ENCODE measurements at regions not wholly inside any gene's neighbourhood (a gene's known extent, or its start where the extent isn't known, plus 50 kb on each side); places are given as distances from the start of the nearest gene placed in this dataset.
A peak's percentile ranks its signal among the peaks of the same experiment; 100 is the strongest.
"Not testable (repeated sequence)": the region's sequence is repeated elsewhere in the genome, so short reads cannot be mapped to it uniquely, and the experiment has no call there.

DNA sequence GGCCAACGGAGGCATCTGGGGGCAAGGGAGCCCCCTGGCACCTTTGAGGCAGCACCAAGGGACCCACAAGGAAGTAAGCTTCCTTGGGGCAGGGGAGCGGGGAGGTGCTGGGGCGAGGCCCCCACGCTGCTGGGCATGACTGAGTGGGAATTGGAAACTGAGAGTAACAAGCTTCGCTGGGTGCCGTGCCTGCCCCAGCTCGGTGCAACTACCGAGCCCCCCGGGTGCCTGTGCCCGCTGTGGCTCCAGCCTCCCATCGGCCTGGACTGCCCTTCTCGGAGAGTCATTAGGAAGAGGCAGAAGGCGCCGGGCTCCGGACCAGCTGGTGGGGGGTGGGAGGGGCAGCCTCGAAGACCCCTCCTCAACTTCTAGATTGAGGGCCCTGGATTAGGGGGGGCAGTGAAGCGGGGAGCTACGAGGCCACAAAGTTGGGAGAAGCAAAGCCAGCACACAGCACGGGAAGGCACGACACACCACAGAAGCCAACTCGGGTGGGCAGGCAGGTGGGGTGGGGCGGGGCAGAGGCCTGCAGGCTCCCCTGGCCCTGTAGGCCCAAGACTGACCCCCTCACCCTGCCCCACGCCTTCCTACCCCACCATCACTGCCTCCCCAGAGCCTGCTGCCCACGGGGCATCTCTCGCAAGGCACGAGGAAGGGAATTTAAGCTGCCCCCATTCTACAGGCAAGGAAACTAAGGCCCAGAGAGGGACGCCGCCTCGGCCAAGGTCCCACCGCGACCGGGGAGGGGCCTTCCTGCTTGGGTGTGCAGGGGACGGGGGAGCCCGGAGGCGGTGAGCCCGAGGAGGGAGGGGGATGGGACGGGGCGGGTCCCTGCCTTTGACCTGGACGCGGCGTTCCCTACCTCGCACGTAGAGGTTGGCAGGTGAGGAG, 83.2 kb downstream of the PTPRS start:
- no peak for DNase-seq

DNA sequence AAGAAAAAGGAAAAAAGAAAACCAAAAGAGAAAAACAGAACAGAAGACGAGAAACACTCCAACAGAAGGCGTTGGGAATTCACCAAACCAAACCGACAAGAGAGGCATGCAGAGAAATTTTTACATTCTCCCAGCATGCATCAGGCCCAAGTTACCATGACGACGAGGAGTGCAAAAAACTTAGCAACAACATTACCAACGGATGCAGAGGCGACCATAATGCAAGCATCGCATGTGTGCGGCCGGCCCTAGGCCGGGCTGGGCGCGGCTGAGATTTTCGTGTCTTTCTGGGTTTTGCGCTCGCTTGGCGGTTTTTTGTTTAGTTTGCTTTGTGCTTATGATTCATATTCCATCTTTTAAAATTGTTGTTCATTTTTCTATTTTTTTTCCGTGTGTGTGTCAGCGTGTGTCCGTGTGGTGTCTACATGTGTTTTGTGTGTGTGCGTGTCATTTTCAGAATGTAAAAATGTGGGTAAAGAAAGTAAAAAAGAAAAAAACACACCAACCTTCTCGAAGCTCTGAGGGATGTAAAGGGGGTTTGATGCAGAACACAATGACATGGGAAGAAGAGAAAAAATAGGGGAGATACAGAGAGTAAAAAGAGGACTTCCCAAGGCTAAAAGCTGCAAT, 84.9 kb downstream of the PTPRS start:
- no peak for DNase-seq

DNA sequence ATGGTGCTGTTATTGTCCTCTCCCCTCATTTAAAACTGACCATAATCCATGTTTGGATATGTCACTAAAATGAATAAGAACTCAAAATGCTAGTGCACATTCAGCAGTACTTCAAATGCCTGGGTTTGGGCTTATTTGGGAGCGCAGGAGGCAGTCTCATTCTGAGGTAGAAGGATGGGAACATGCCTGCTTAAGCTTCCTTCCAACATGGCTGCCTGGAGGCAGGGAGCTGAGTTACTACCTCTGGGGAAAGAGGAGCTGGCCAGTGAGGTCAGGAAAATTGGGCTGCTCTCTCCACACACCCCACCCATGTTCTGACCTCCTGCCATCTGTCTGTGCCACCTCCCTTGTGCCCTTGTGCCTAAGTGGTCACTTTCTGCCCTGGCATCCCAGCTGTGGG, 85.7 kb downstream of the PTPRS start:
- DNase-seq, result no peak

DNA sequence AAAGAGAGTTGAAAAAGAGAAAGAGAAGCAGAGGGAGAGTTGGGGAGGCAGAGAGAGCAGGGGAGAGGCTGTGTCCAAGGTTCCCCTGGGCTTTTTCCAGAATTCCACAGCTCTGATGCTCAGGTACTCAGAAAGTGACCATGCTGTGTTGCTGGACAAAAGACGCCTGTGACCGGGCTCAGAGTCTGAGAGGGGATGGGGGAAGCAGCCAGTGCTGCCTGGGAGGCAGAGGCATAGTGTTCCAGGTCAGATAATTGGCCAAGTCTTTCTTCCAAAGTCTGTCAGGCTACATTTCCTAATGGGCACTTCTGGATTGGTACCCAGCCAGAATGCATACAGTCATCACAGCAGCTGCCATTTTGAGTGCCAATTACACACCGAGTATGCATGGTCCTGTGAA, 86.1 kb downstream of the PTPRS start:
- DNase-seq, result no peak

DNA sequence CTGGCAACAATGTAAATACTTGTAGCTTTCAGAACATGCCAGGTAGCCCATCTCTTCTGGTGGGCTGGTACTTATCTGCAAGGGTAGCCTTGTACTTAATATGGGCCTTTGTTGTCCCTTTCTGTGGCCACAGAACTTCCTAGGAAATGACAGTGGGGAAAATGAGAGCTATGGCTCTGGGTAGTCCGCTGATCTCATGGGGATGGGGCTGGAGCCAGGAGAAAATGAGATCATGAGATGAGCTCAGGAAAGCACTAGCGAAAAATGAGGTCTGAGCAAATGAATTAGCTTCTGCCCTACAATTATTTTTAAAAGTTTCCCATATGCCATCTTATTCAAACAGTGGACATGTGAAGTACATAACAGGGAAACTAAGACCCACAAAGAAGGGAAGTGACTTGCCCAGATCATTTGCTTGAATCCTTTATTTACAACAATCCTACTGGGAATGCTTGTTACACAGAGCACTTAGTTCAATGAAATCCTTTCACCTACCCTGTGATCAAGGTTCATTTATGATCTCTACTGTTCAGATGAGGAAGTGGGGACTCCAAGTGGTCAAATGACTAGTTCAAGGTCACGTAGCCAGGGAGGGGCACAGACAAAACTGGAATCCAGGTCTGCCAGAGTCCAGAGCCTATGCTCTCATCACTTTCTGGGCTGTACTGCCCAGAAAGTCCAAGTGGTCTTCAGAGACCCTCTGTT, 87.1 kb downstream of the PTPRS start:
- DNase-seq, result no peak

DNA sequence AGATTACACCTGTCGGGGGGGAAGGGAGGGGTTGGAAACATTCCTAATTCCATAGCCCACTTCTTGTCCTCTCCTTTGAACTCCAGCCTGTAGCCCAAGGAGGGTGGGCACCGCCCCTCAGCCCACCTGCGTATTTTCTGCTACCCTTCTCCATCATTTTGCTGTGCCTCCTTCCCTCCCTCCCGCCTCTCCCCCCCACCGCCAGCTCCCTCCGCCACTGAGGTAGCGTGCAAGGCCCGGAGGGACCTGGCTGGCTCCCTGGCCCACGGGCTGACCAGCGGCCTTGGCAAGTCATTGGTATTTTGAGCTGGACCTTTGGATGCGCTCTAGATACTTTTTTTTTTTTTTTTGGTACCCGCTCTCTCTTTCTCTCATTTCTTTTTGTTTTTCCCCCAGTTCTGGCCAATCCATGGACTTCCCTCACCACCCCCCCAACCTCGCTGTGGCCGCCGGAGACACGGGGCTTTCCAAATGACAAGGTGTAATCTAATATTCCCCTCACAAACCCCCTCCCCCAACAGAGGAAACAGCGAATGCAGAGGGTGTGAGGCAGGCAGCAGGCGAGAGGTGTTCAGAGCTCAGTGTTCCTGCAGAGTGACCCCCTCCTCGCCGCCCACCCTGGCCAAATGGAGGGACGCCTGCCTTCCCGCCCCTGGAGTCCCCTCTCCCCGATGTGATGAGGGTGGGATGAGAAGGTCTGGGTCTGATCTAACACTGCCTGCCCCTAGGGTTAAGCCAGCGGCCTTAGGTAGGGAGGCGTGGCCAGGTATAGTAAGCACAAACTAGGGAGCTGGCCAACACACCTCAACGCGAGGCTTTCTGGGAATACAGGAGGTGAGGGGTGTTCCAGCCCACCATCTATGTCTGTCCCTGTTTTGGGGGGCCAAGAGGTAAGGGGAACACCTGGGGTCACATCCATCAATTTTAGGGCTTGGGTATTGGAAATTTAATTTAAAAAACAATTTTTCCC, 89.2 kb downstream of the PTPRS start:
- DNase-seq, result peak; percentile 41

DNA sequence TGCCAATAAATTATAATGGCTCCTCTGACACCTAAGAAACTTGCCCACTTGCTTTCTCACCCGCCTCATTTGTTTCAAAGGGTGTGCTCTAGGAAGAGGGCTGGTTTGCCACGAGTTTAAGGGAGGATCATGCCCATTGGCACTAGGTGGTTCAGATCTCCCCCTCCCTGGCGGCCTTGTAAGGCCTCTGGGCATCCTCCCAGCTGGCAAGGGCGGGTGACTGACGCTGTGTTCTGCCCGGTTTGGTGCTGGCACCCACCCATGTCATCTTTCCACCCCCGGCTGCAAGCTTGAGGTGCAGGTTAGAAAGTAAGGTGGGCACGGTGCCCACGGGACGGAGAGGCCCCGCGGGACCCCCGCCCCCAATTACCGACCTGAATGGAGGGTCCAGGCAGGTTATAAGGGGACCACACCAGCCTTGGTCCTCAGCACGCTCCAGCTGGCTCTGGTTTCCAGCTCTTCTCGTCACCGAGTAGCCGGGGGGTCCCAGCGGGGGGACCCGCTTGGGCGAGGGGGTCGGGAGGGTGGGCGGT, 90.4 kb downstream of the PTPRS start:
- DNase-seq, result no peak

DNA sequence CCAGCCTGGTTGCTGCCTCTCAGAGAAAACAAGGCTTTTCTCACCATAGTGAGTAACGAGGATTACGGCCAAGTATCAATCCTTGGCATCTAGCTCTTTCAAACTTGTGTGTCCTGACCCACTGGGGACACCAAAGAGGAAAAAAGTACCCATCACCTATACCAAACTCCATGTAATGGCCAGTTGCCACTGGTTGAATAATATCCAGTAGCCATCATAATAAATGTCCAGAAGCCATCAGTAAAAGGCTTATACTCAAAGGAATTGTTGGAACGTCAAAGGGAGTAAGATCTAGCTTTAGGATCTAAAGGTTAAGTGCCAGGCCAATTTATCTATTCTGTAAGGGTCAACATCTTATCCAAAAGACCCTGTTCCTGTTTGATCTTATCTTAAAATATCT, 91.1 kb downstream of the PTPRS start:
- DNase-seq, result no peak

DNA sequence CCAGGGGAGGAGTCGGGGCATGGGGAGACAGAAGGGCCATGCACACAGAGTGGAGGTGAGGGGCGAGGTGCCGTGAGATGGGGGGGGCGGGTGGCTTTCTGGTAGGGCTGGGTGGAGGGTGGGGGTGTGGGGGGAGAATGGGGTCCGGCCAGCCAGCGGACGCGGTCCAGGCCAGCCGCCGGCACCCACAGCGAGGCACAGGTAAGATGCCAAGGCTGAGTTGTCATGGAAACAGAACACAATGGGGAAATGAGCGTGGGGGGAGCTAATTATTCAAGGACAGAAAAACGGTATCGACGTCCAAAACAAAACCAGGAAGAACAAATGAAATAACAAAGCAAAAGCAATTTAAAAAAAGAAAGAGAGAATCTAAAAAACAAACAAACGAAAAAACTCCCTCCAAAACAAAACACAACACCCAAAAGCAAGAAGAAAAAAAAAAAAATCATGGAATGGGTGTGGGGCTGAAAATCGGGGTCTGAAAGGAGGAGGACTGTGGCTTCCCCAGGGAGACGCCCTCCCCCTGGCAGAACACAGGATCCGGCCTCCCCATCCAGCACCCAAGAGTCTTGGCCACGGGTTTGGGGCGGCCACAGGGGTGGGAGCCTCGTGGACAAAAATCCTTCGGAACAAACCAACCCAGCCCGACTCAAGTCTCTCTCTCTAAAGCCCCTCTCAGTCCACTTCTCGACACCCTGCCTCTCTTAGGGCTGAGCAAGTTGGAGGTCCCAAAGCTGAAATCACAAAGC, 92.5 kb downstream of the PTPRS start:
- DNase-seq, result no peak

DNA sequence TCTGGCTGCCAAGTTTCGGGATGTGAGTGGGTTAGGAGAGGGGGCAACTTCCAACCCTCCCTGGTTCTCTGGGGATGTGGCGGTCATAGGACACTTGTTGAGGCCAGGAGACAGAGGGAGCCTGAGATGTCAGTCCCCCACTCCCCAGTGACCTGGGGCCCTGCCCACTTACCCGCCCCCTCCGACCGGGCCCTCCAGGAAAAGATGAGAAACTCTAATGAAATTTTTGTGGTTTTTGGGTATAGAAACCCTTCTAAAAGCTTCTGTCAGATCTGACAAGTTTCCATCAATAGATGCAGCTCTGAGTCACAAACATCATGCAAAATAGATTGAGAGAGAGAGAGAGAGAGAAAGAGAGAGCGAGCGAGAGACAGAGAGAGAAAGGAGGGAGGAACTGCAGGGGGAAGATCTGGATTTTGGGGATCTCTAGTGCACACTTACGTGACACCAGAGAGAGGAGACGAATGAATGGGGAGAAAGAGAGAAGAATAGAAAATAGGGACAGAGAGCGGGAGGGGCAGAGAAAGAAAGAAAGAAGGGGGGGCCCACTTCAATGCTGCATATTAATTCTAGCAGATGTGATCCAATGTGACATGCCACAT, 94.0 kb downstream of the PTPRS start:
- DNase-seq, result no peak

DNA sequence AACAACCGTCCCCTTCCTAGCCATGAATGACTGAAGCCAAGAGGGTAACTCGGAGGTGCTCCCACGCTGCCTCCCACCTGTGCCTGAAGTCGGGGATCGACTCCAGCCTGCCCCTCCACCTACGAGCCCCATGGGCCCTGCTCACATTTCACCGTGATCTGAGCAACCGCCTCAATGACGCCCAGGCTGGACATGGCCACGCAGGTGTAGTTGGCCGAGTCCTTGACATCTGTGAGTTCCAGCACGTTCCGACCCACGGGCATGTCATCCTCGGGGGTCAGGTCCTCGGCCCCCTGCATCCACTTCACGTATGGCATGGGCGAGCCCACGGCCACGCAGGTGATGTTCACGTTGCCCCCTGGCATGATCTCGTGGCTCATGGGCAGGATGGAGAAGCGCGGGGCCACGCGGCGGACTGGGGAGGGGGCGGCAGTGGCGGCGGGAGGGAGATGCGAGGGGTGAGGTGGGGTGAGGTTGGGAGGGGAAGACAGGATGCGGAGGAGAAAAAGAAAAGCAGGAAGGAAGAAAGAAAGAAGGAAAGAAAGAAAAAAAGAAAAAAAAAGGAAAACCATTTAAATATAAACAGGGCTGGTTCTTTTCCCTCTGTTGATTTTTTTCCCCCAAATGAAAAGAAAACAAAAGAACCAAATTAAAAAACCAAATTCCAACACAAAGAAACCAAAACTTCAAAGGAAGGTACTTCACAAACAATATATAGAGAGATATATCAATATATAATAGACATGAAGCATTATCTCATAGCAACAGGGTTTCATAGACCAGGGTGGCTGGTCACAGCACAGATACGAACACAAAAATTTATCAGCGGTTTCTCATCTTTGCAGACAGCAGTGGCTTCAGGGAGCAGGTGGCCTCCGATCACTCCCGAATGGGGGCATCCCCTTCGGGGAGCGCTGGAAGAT, 94.7 kb downstream of the PTPRS start:
- no peak for DNase-seq

DNA sequence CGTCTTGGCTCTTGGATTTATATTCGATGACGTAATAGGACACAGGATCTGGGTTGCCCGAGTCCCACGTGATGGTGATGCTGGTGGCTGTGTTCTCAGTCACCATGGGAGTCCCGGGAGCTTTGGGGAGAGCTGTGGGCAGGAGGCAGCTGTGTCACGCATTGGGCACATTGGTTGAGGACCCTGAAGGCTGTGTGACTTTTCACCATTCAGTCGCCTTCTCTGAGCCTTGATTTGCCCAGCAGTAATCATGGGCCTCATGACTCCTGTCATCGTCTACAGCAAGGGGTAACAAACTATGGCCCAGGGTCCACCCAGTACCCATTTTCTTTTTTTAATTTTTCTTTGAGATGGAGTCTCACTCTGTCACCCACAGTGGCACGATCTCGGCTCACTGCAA, 96.3 kb downstream of the PTPRS start:
- DNase-seq, result no peak

DNA sequence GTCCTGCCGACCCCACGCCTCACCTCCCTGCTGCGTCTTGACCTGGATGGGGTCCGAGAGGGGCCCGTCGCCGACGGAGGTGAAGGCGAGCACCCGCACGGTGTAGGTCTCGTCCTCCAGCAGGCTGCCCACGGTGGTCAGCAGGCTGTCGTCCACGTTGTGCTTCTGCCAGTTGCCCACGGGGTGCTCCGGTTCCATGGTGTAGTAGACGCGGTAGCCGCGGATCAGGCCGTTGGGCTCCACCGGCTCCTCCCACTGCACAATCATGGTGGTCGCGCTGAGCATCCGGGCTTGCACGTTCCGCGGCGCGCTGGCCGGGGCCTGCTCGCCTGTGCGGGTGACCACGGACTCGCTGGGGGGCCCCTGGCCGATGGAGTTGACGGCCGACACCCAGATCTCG, 96.7 kb downstream of the PTPRS start:
- no peak for DNase-seq

DNA sequence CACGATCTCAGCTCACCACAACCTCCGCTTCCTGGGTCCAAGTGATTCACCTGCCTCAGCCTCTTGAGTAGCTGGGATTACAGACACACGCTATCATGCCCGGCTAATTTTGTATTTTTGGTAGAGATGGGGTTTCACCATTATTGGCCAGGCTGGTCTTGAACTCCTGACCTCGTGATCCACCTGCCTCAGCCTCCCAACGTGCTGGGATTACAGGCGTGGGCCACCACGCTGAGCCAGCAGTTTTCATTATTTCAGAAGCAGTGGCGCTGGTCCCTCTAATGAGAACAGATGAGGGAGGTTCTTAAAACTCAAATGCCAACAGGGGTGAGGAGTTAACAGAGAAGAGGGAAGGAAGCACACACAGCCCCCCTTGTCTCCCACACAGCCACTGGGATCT, 98.7 kb downstream of the PTPRS start:
- not testable (repeated sequence) for DNase-seq

DNA sequence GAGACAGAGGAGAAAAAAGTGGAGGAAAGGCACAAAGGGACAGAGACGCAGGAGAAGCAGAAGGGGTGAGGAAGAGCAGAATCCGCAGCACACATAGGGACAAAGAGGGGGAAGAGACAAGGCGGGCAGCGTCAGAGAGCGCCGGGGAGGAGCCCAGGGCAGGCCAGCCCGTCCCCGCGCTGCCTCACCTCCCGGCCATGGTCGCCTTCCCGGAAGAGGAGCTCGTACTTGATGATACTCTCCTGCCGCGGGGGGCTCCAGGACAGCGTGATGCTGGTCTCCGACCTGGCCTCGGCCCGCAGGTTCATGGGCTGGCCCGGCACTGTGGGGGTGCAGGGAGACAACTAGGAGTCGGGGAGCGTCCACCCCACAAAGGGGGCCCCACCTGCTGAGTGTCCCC, 100.6 kb downstream of the PTPRS start:
- DNase-seq, result no peak

DNA sequence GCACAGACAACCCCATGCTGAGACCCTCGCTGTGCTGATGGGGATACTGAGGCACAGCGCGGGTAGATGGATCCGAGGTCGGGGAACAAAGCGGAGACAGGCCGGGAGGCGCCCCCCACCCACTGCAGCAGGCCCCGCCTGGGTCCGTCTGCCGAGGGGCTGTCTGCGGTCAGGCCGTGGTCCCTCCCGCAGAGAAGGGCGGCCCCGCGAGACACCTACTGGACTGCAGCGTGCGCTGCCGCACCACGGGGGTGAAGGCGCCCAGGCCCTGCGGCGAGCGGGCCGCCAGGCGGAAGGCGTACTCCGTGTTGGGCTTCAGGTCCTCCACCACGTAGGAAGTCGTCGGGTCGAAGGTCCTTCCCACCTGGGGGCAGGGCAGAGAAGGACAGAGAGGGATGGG, 101.9 kb downstream of the PTPRS start:
- no peak for DNase-seq

DNA sequence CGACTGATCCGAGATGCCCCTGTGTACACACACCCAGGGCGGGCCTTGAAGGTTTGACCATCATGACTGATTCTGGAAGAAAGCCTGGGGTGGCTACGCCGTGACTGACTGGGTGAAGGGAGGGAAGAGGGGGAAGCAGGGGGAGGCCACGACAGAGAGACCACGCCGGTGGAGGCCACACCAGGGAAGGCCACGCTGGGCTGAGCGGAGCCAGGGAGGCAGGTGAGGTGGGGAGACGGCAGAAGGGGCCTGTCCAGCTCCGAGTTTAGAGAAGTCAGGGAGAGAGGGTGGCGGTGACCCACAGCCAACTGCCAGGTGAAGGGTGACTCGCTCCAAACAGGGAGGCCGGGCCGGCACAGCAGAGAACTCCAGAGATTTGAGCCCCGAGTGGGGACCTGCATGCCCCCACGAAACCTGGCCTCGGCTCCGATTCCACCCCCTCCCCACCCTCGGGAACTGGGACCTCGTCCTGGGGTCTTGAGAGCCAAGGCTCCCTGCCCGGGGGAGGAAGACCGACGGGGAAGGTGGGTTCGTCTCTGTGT, 102.6 kb downstream of the PTPRS start:
- no peak for DNase-seq

DNA sequence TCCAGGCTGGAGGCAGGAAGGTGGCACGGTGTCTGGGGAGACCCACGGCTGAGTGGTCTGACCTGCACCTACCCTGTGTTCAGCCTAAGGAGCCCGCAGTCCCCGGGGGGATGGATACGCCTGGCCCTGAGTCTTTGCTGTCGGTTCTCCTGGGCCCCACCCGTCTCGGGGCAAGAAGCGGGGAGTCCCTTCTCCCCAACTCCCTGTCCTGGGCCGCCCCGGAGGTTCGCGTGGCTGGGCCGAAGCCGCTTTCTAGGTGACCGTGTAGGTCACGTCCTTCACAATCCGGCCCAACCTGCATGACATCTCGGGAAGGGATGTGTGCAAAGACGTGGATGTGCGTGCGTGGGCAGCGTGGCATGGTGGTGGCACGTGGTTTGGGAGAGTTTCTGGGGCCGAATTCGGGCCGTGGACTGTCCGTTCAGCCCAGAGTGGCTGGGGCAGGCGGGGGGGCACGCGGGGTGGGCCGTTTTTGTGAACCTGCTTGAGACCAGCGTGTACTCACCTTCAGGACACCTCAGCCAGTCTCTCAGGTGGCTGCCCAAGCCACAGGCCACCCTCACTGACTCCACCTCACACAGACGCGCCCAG, 103.3 kb downstream of the PTPRS start:
- DNase-seq, result no peak
